AG04449 (cell line): ENCODE measurements at regions not wholly inside any gene's neighbourhood (a gene's known extent, or its start where the extent isn't known, plus 50 kb on each side); places are given as distances from the start of the nearest gene placed in this dataset.

Source experiments
- CTCF ChIA-PET: fragments of 350-600 bp; formaldehyde crosslinking; extraction: SDS; loops from one replicate; lab custom pipeline; 2021; ENCODE audit warnings: antibody characterized with exemption; lab: Yijun Ruan, JAX
- POLR2A ChIA-PET: fragments of 400-600, 350-600 bp; formaldehyde crosslinking; extraction: SDS; loops from one replicate; lab custom pipeline; 2020; ENCODE audit warnings: antibody characterized with exemption, inconsistent platforms; lab: Yijun Ruan, JAX
- DNase-seq: peaks from one replicate; pipeline ENCODE4 v3.0.0-alpha.2; 2010; ENCODE audit warnings: low read depth, low spot score
- H3K4me3 ChIP-seq: 2 replicates; pipeline ENCODE4 v1.5.1; 2011; ENCODE audit warnings: low read depth, mild to moderate bottlenecking, control low read depth, low read length
- CTCF ChIP-seq: IDR thresholded peaks from one replicate; pipeline ENCODE4 v1.5.1; 2011; ENCODE audit warnings: mild to moderate bottlenecking, moderate library complexity, low read length, control low read depth, inconsistent platforms; ENCODE audit not compliant: insufficient read depth; ENCODE audit errors: missing control alignments

- H3K4me3 ChIP-seq = no peak overlapping the region
- TF ChIP-seq CTCF = no peak
- no peak for DNase-seq
- POLR2A ChIA-PET = no interaction called here
- CTCF ChIA-PET = no interaction called here
Observed at GRCh38 chr6:149261364-149262040, 56.0 kb upstream of the TAB2 start.

GRCh38 chr6:149263321-149263720 is 54.2 kb upstream of the TAB2 start:
- TF ChIP-seq CTCF = no peak
- DNase-seq = no peak
- no peak overlapping the region for H3K4me3 ChIP-seq
- ChIA-PET CTCF (no interaction called here), POLR2A (no interaction called here)

- no peak overlapping the region for H3K4me3 ChIP-seq
- no peak for TF ChIP-seq CTCF
- no peak for DNase-seq
- POLR2A ChIA-PET = no interaction called here
- CTCF ChIA-PET = interaction anchor here (0.5 kb wide), 1 partner anchor 235 kb away, joined by 3 read pairs; no protein-coding TSS in a partner anchor
Observed at GRCh38 chr6:149264629-149265028, 52.9 kb upstream of the TAB2 start.

GRCh38 chr6:149265945-149266344 is 51.6 kb upstream of the TAB2 start:
- ChIA-PET POLR2A (no interaction called here), CTCF (no interaction called here)
- H3K4me3 ChIP-seq = no peak overlapping the region
- TF ChIP-seq CTCF = no peak
- DNase-seq = no peak

- ChIA-PET CTCF (no interaction called here), POLR2A (no interaction called here)
- no peak for TF ChIP-seq CTCF
- DNase-seq = no peak
- H3K4me3 ChIP-seq = no peak overlapping the region
Observed at GRCh38 chr6:149266659-149267058, 50.9 kb upstream of the TAB2 start.

- no peak overlapping the region for H3K4me3 ChIP-seq
- DNase-seq = no peak
- CTCF ChIA-PET = no interaction called here
- POLR2A ChIA-PET = no interaction called here
- no peak for TF ChIP-seq CTCF
Observed at GRCh38 chr6:149267072-149267471, 50.4 kb upstream of the TAB2 start.
